ENCODE measurements at regions not wholly inside any gene's neighbourhood (a gene's known extent, or its start where the extent isn't known, plus 50 kb on each side); places are given as distances from the start of the nearest gene placed in this dataset.
"Not testable (repeated sequence)": the region's sequence is repeated elsewhere in the genome, so short reads cannot be mapped to it uniquely, and the experiment has no call there.

- no peaks in the 10 kb centered on the region for H3K4me1 ChIP-seq (ENCODE audit: insufficient read depth, low read length)
- H3K4me3 ChIP-seq (ENCODE audit: low read length), result no peak overlapping the region
- H3K36me3 ChIP-seq (ENCODE audit: insufficient read depth, low read length), result no peaks in the 10 kb centered on the region
- H3K27me3 ChIP-seq (ENCODE audit: insufficient read depth, low read length), result no peaks in the 10 kb centered on the region
- no peaks in the 10 kb centered on the region for H3K9me3 ChIP-seq (ENCODE audit: low read length)
- H2AFZ ChIP-seq (ENCODE audit: low read depth, low read length), result no peak overlapping the region
Observed at GRCh38 chr2:83006961-83007360, 1452.1 kb downstream of the SUCLG1 start.

GRCh38 chr2:83003555-83003954 lies 1455.5 kb downstream of the SUCLG1 start:
- Histone ChIP-seq H3K4me3 (ENCODE audit: low read length) (no peak overlapping the region), H3K9me3 (ENCODE audit: low read length) (no peaks in the 10 kb centered on the region), H3K36me3 (ENCODE audit: insufficient read depth, low read length) (no peaks in the 10 kb centered on the region), H3K27me3 (ENCODE audit: insufficient read depth, low read length) (no peaks in the 10 kb centered on the region), H2AFZ (ENCODE audit: low read depth, low read length) (no peak overlapping the region), H3K4me1 (ENCODE audit: insufficient read depth, low read length) (no peaks in the 10 kb centered on the region)

GRCh38 chr2:83002706-83003105 lies 1456.4 kb downstream of the SUCLG1 start:
- Histone ChIP-seq H3K4me3 (ENCODE audit: low read length) (no peak overlapping the region), H3K36me3 (ENCODE audit: insufficient read depth, low read length) (no peaks in the 10 kb centered on the region), H3K4me1 (ENCODE audit: insufficient read depth, low read length) (no peaks in the 10 kb centered on the region), H3K27me3 (ENCODE audit: insufficient read depth, low read length) (no peaks in the 10 kb centered on the region), H3K9me3 (ENCODE audit: low read length) (no peaks in the 10 kb centered on the region), H2AFZ (ENCODE audit: low read depth, low read length) (no peak overlapping the region)

GRCh38 chr2:82998781-82999180 lies 1460.3 kb downstream of the SUCLG1 start:
- no peak overlapping the region for H3K4me3 ChIP-seq (ENCODE audit: low read length)
- H3K36me3 ChIP-seq (ENCODE audit: insufficient read depth, low read length), result no peaks in the 10 kb centered on the region
- H3K9me3 ChIP-seq (ENCODE audit: low read length), result no peaks in the 10 kb centered on the region
- H2AFZ ChIP-seq (ENCODE audit: low read depth, low read length), result no peak overlapping the region
- no peaks in the 10 kb centered on the region for H3K4me1 ChIP-seq (ENCODE audit: insufficient read depth, low read length)
- no peaks in the 10 kb centered on the region for H3K27me3 ChIP-seq (ENCODE audit: insufficient read depth, low read length)

- no peak overlapping the region for H2AFZ ChIP-seq (ENCODE audit: low read depth, low read length)
- H3K27me3 ChIP-seq (ENCODE audit: insufficient read depth, low read length), result no peaks in the 10 kb centered on the region
- no peak overlapping the region for H3K4me3 ChIP-seq (ENCODE audit: low read length)
- H3K36me3 ChIP-seq (ENCODE audit: insufficient read depth, low read length), result no peaks in the 10 kb centered on the region
- H3K9me3 ChIP-seq (ENCODE audit: low read length), result no peaks in the 10 kb centered on the region
- H3K4me1 ChIP-seq (ENCODE audit: insufficient read depth, low read length), result no peaks in the 10 kb centered on the region
Observed at GRCh38 chr2:82996217-82996616, 1462.9 kb downstream of the SUCLG1 start.

- Histone ChIP-seq H3K4me1 (ENCODE audit: insufficient read depth, low read length) (no peaks in the 10 kb centered on the region), H3K27me3 (ENCODE audit: insufficient read depth, low read length) (no peaks in the 10 kb centered on the region), H3K36me3 (ENCODE audit: insufficient read depth, low read length) (no peaks in the 10 kb centered on the region), H2AFZ (ENCODE audit: low read depth, low read length) (no peak overlapping the region), H3K4me3 (ENCODE audit: low read length) (no peak overlapping the region), H3K9me3 (ENCODE audit: low read length) (no peaks in the 10 kb centered on the region)
Observed at GRCh38 chr2:82994151-82994550, 1464.9 kb downstream of the SUCLG1 start.

- Histone ChIP-seq H3K9me3 (ENCODE audit: low read length) (no peaks in the 10 kb centered on the region), H2AFZ (ENCODE audit: low read depth, low read length) (no peak overlapping the region), H3K36me3 (ENCODE audit: insufficient read depth, low read length) (no peaks in the 10 kb centered on the region), H3K27me3 (ENCODE audit: insufficient read depth, low read length) (no peaks in the 10 kb centered on the region), H3K4me1 (ENCODE audit: insufficient read depth, low read length) (no peaks in the 10 kb centered on the region), H3K4me3 (ENCODE audit: low read length) (no peak overlapping the region)
Observed at GRCh38 chr2:82993609-82994008, 1465.5 kb downstream of the SUCLG1 start.

GRCh38 chr2:82992968-82993367 lies 1466.1 kb downstream of the SUCLG1 start:
- no peaks in the 10 kb centered on the region for H3K27me3 ChIP-seq (ENCODE audit: insufficient read depth, low read length)
- no peaks in the 10 kb centered on the region for H3K9me3 ChIP-seq (ENCODE audit: low read length)
- H3K4me3 ChIP-seq (ENCODE audit: low read length), result no peak overlapping the region
- H3K36me3 ChIP-seq (ENCODE audit: insufficient read depth, low read length), result no peaks in the 10 kb centered on the region
- H2AFZ ChIP-seq (ENCODE audit: low read depth, low read length), result no peak overlapping the region
- H3K4me1 ChIP-seq (ENCODE audit: insufficient read depth, low read length), result no peaks in the 10 kb centered on the region

GRCh38 chr2:82987706-82988105 lies 1471.4 kb downstream of the SUCLG1 start:
- not testable (repeated sequence) for H3K36me3 ChIP-seq (ENCODE audit: insufficient read depth, low read length); H3K4me3 ChIP-seq (ENCODE audit: low read length); H2AFZ ChIP-seq (ENCODE audit: low read depth, low read length); H3K4me1 ChIP-seq (ENCODE audit: insufficient read depth, low read length); H3K9me3 ChIP-seq (ENCODE audit: low read length); H3K27me3 ChIP-seq (ENCODE audit: insufficient read depth, low read length)

GRCh38 chr2:82986899-82987298 lies 1472.2 kb downstream of the SUCLG1 start:
- Histone ChIP-seq H3K27me3 (ENCODE audit: insufficient read depth, low read length) (no peaks in the 10 kb centered on the region), H2AFZ (ENCODE audit: low read depth, low read length) (no peak overlapping the region), H3K9me3 (ENCODE audit: low read length) (no peaks in the 10 kb centered on the region), H3K36me3 (ENCODE audit: insufficient read depth, low read length) (no peaks in the 10 kb centered on the region), H3K4me1 (ENCODE audit: insufficient read depth, low read length) (no peaks in the 10 kb centered on the region), H3K4me3 (ENCODE audit: low read length) (no peak overlapping the region)

- no peaks in the 10 kb centered on the region for H3K27me3 ChIP-seq (ENCODE audit: insufficient read depth, low read length)
- H3K4me3 ChIP-seq (ENCODE audit: low read length), result no peak overlapping the region
- no peaks in the 10 kb centered on the region for H3K36me3 ChIP-seq (ENCODE audit: insufficient read depth, low read length)
- H3K9me3 ChIP-seq (ENCODE audit: low read length), result no peaks in the 10 kb centered on the region
- H3K4me1 ChIP-seq (ENCODE audit: insufficient read depth, low read length), result no peaks in the 10 kb centered on the region
- no peak overlapping the region for H2AFZ ChIP-seq (ENCODE audit: low read depth, low read length)
Observed at GRCh38 chr2:82985572-82986197, 1473.4 kb downstream of the SUCLG1 start.

GRCh38 chr2:82968358-82968757 lies 1490.7 kb downstream of the SUCLG1 start:
- Histone ChIP-seq H3K4me1 (ENCODE audit: insufficient read depth, low read length) (no peaks in the 10 kb centered on the region), H3K36me3 (ENCODE audit: insufficient read depth, low read length) (no peaks in the 10 kb centered on the region), H3K4me3 (ENCODE audit: low read length) (no peak overlapping the region), H2AFZ (ENCODE audit: low read depth, low read length) (no peak overlapping the region), H3K27me3 (ENCODE audit: insufficient read depth, low read length) (no peaks in the 10 kb centered on the region), H3K9me3 (ENCODE audit: low read length) (no peaks in the 10 kb centered on the region)

GRCh38 chr2:82964341-82964740 lies 1494.7 kb downstream of the SUCLG1 start:
- H3K27me3 ChIP-seq (ENCODE audit: insufficient read depth, low read length), result no peaks in the 10 kb centered on the region
- H2AFZ ChIP-seq (ENCODE audit: low read depth, low read length), result no peak overlapping the region
- H3K4me3 ChIP-seq (ENCODE audit: low read length), result no peak overlapping the region
- H3K9me3 ChIP-seq (ENCODE audit: low read length), result no peaks in the 10 kb centered on the region
- H3K4me1 ChIP-seq (ENCODE audit: insufficient read depth, low read length), result no peaks in the 10 kb centered on the region
- H3K36me3 ChIP-seq (ENCODE audit: insufficient read depth, low read length), result no peaks in the 10 kb centered on the region

- Histone ChIP-seq H2AFZ (ENCODE audit: low read depth, low read length) (no peak overlapping the region), H3K27me3 (ENCODE audit: insufficient read depth, low read length) (no peaks in the 10 kb centered on the region), H3K4me3 (ENCODE audit: low read length) (no peak overlapping the region), H3K4me1 (ENCODE audit: insufficient read depth, low read length) (no peaks in the 10 kb centered on the region), H3K36me3 (ENCODE audit: insufficient read depth, low read length) (no peaks in the 10 kb centered on the region), H3K9me3 (ENCODE audit: low read length) (no peaks in the 10 kb centered on the region)
Observed at GRCh38 chr2:82959727-82960126, 1499.4 kb downstream of the SUCLG1 start.
